K562 (cell line): ENCODE measurements at regions not wholly inside any gene's neighbourhood (a gene's known extent, or its start where the extent isn't known, plus 50 kb on each side); places are given as distances from the start of the nearest gene placed in this dataset.

Experiments
- BCOR ChIP-seq: fragments of 450-650 bp; IDR thresholded peaks from 2 replicates; pipeline ENCODE4 v1.6.1; 2016
- CBFA2T3 ChIP-seq: fragments of 450-650 bp; IDR thresholded peaks from 2 replicates; pipeline ENCODE4 v1.6.1; 2017
- GABPA ChIP-seq: fragments of 200-800 bp; sonication (Bioruptor generic); conservative IDR thresholded peaks from 2 replicates; pipeline ENCODE4 v1.6.1; 2016; ENCODE audit warnings: low read depth, missing genetic modification characterization, missing compliant biosample characterization
- ZNF77 ChIP-seq: fragments of 250-450 bp; sonication (Bioruptor Pico); IDR thresholded peaks from 2 replicates; pipeline ENCODE4 v1.5.0; 2020
- TF ChIP-seq, protein P1 (sequence below), 2 experiments: fragments of 450-650 bp in 1 of 2; sonication (generic) in 1 of 2; formaldehyde crosslinking in 1 of 2; IDR thresholded peaks; 2 replicates each; pipeline versions ENCODE4 v1.7.1 to v1.9.0; 2016 to 2022; ENCODE audit warnings: inconsistent platforms in 1 of 2, mild to moderate bottlenecking in 1 of 2, missing genetic modification reagents in 1 of 2
- TF ChIP-seq, protein P2 (sequence below): fragments of 450-650 bp; formaldehyde crosslinking; IDR thresholded peaks from 2 replicates; pipeline ENCODE4 v1.4.0; 2020; ENCODE audit warnings: mild to moderate bottlenecking
- TF ChIP-seq, protein P3 (sequence below), 3 experiments: IDR thresholded peaks in 2 of 3; conservative IDR thresholded peaks in 1 of 3; 2 replicates each; pipeline ENCODE4 v1.5.1; 2011 to 2012; ENCODE audit warnings: low read length in 3 of 3, mild to moderate bottlenecking in 3 of 3, control low read depth in 2 of 3, improper control_type of control experiment in 1 of 3, inconsistent platforms in 1 of 3, low read depth in 1 of 3, mixed read lengths in 1 of 3, moderate library complexity in 1 of 3; ENCODE audit not compliant: insufficient read depth in 2 of 3

DNA sequence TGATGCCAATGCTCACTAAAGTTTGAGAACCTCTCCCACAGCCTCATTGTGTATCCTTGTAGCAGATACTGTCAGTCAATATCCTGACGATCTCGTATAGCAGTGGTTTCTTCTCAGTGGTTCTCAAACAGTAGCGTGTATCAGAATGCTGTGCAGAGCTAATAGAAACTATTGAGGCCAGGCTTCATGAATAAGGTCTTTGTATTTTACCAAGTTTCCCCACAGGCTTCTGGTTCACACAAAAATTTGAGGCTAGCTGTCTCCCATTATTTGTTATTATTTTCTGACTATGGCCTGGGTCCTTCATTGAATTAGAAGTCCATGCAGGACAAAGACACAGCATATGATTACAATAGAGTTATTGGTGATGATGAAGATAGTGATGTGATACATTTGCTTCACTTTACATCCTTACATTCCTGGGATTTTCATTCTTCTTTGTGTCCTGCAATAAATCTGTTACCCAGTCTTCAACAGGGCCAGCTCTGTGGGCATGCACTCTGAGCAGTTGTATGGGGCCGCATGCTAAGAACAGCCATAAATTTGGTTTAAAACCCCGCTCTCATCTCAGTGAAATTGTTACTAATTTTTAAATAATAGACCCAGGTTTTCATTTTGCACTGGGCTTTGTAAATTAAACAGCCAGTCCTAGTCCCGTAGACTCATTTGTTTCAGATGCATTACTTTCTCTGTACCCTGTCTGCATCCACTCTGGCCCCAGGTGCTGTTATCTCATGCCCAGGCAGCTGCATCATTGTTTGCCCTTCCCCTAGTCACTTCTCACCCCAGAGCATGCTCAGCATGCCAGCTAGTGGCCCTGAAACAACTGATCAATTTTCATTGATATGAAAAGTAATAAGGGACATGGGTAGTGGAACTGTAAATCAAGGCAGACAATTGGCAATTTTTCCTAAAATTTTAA lies 199.9 kb upstream of the PIK3R1 start (continued):
- TF ChIP-seq, protein P1, sequence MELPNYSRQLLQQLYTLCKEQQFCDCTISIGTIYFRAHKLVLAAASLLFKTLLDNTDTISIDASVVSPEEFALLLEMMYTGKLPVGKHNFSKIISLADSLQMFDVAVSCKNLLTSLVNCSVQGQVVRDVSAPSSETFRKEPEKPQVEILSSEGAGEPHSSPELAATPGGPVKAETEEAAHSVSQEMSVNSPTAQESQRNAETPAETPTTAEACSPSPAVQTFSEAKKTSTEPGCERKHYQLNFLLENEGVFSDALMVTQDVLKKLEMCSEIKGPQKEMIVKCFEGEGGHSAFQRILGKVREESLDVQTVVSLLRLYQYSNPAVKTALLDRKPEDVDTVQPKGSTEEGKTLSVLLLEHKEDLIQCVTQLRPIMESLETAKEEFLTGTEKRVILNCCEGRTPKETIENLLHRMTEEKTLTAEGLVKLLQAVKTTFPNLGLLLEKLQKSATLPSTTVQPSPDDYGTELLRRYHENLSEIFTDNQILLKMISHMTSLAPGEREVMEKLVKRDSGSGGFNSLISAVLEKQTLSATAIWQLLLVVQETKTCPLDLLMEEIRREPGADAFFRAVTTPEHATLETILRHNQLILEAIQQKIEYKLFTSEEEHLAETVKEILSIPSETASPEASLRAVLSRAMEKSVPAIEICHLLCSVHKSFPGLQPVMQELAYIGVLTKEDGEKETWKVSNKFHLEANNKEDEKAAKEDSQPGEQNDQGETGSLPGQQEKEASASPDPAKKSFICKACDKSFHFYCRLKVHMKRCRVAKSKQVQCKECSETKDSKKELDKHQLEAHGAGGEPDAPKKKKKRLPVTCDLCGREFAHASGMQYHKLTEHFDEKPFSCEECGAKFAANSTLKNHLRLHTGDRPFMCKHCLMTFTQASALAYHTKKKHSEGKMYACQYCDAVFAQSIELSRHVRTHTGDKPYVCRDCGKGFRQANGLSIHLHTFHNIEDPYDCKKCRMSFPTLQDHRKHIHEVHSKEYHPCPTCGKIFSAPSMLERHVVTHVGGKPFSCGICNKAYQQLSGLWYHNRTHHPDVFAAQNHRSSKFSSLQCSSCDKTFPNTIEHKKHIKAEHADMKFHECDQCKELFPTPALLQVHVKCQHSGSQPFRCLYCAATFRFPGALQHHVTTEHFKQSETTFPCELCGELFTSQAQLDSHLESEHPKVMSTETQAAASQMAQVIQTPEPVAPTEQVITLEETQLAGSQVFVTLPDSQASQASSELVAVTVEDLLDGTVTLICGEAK (IDR thresholded peaks at IDR 0.05) = no peak
- TF ChIP-seq, protein P1 (CRISPR knock-in tag; IDR thresholded peaks at IDR 0.05) = no peak
- no peak for TF ChIP-seq CBFA2T3
- no peak for TF ChIP-seq BCOR
- TF ChIP-seq GABPA (tag) = no peak
- TF ChIP-seq, protein P2, sequence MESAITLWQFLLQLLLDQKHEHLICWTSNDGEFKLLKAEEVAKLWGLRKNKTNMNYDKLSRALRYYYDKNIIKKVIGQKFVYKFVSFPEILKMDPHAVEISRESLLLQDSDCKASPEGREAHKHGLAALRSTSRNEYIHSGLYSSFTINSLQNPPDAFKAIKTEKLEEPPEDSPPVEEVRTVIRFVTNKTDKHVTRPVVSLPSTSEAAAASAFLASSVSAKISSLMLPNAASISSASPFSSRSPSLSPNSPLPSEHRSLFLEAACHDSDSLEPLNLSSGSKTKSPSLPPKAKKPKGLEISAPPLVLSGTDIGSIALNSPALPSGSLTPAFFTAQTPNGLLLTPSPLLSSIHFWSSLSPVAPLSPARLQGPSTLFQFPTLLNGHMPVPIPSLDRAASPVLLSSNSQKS = no peak
- no peak for TF ChIP-seq ZNF77
- TF ChIP-seq, protein P3, sequence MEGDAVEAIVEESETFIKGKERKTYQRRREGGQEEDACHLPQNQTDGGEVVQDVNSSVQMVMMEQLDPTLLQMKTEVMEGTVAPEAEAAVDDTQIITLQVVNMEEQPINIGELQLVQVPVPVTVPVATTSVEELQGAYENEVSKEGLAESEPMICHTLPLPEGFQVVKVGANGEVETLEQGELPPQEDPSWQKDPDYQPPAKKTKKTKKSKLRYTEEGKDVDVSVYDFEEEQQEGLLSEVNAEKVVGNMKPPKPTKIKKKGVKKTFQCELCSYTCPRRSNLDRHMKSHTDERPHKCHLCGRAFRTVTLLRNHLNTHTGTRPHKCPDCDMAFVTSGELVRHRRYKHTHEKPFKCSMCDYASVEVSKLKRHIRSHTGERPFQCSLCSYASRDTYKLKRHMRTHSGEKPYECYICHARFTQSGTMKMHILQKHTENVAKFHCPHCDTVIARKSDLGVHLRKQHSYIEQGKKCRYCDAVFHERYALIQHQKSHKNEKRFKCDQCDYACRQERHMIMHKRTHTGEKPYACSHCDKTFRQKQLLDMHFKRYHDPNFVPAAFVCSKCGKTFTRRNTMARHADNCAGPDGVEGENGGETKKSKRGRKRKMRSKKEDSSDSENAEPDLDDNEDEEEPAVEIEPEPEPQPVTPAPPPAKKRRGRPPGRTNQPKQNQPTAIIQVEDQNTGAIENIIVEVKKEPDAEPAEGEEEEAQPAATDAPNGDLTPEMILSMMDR (IDR thresholded peaks at IDR 0.05 in 2 of 3, conservative IDR thresholded peaks at IDR 0.05 in 1 of 3; ENCODE audit: insufficient read depth in 2 of 3, low read depth in 1 of 3, low read length in 3 of 3) = no peak
